GM12878 (cell line): ENCODE measurements at regions not wholly inside any gene's neighbourhood (a gene's known extent, or its start where the extent isn't known, plus 50 kb on each side); places are given as distances from the start of the nearest gene placed in this dataset.
A peak's percentile ranks its signal among the peaks of the same experiment; 100 is the strongest.

Experiments used
- ATAC-seq: fragments of 200-7000 bp; cut with Tn5 transposase; 3 replicates; pipeline ENCODE4 v1.9.1; 2020; ENCODE audit warnings: mild to moderate bottlenecking, moderate library complexity
- BruUV-seq: library from RNA; stranded (reverse); fragments of 400-500 nt; replicated peaks from 2 replicates; lab custom pipeline; 2021; lab: Mats Ljungman, UMichigan
- CTCF ChIA-PET: fragments of 300-600 bp; sonication (Branson Sonifier 250); formaldehyde crosslinking; extraction: SDS; loops from one replicate; lab custom pipeline; 2021; ENCODE audit warnings: inconsistent platforms; lab: Yijun Ruan, JAX
- POLR2A ChIA-PET: fragments of 350-600 bp; formaldehyde crosslinking; extraction: SDS; loops from one replicate; lab custom pipeline; 2021; ENCODE audit warnings: inconsistent platforms; lab: Charles Lee
- RAD21 ChIA-PET: fragments of 300-600 bp; sonication (Branson Sonifier 250); formaldehyde crosslinking; loops from one replicate; lab custom pipeline; 2023; ENCODE audit warnings: antibody characterized with exemption; ENCODE audit not compliant: unreplicated experiment; lab: Charles Lee
- SMC1A ChIA-PET: fragments of 300-600 bp; sonication (Branson Sonifier 250); formaldehyde crosslinking; loops from one replicate; lab custom pipeline; 2023; ENCODE audit not compliant: unreplicated experiment, uncharacterized antibody; lab: Charles Lee
- DNase-seq: peaks from one replicate; pipeline ENCODE4 v3.0.0-alpha.2; 2011; ENCODE audit warnings: low read depth, low spot score
- FAIRE-seq: peaks from 3 replicates; lab custom pipeline; 2011; peaks lifted over from hg19 to GRCh38; lab: Jason Lieb, UNC
- H2AFZ ChIP-seq: 2 replicates; pipeline ENCODE4 v1.6.0; 2011; ENCODE audit warnings: low read depth, low read length, control low read depth; ENCODE audit not compliant: control insufficient read depth
- H3K27ac ChIP-seq: 2 replicates; pipeline ENCODE4 v1.5.1; 2011; ENCODE audit warnings: control low read depth; ENCODE audit not compliant: control insufficient read depth, insufficient read depth
- H3K27me3 ChIP-seq, 2 experiments: replicated peaks in 1 of 2; 2 replicates each; pipeline versions ENCODE4 v1.6.0 to v1.6.1; 2011; ENCODE audit warnings: low read length in 1 of 2; ENCODE audit not compliant: control insufficient read depth in 2 of 2, insufficient read depth in 2 of 2
- H3K36me3 ChIP-seq, 2 experiments: 2 replicates each; pipeline ENCODE4 v1.5.1; 2011; ENCODE audit warnings: low read length in 1 of 2; ENCODE audit not compliant: control insufficient read depth in 2 of 2, insufficient read depth in 2 of 2
- H3K4me1 ChIP-seq: 2 replicates; pipeline ENCODE4 v1.6.1; 2011; ENCODE audit warnings: mild to moderate bottlenecking, low read length, moderate library complexity, mixed read lengths; ENCODE audit not compliant: control insufficient read depth, insufficient read depth
- H3K4me2 ChIP-seq: 2 replicates; pipeline ENCODE4 v1.6.0; 2011; ENCODE audit warnings: control low read depth; ENCODE audit not compliant: control insufficient read depth, insufficient read depth
- H3K4me3 ChIP-seq: fragments of 200-600 bp; sonication (generic); 2 replicates; pipeline ENCODE4 v1.5.1; 2016
- H3K79me2 ChIP-seq: 2 replicates; pipeline ENCODE4 v1.6.0; 2011; ENCODE audit warnings: low read length; ENCODE audit not compliant: control insufficient read depth, insufficient read depth
- H3K9ac ChIP-seq: 2 replicates; pipeline ENCODE4 v1.8.0; 2011; ENCODE audit warnings: low read length, control low read depth, mixed read lengths; ENCODE audit not compliant: control insufficient read depth, insufficient read depth
- H3K9me3 ChIP-seq: replicated peaks from 3 replicates; pipeline ENCODE4 v1.5.1; 2011; ENCODE audit warnings: mild to moderate bottlenecking, low read length; ENCODE audit not compliant: control insufficient read depth, insufficient read depth
- H4K20me1 ChIP-seq: 2 replicates; pipeline ENCODE4 v1.6.0; 2011; ENCODE audit not compliant: control insufficient read depth, insufficient read depth
- ATF7 ChIP-seq: fragments of 450-650 bp; IDR thresholded peaks from 2 replicates; pipeline ENCODE4 v1.6.1; 2016; ENCODE audit warnings: low read depth, mild to moderate bottlenecking
- BHLHE40 ChIP-seq, 2 experiments: fragments of 450-650 bp in 1 of 2; IDR thresholded peaks; 2 replicates each; pipeline ENCODE4 v1.6.1; 2011 to 2017; ENCODE audit warnings: low read depth in 2 of 2, borderline replicate concordance in 1 of 2, improper control_type of control experiment in 1 of 2, low read length in 1 of 2, mild to moderate bottlenecking in 1 of 2
- CBX3 ChIP-seq: fragments of 200-600 bp; sonication (generic); IDR thresholded peaks from 2 replicates; pipeline ENCODE4 v1.6.1; 2016; ENCODE audit warnings: low read depth, borderline replicate concordance
- E2F4 ChIP-seq: IDR thresholded peaks from 2 replicates; pipeline ENCODE4 v1.6.1; 2012; ENCODE audit warnings: low read depth, low read length, improper control_type of control experiment
- FOS ChIP-seq: IDR thresholded peaks from 3 replicates; pipeline ENCODE4 v1.6.1; 2011; ENCODE audit warnings: borderline replicate concordance; ENCODE audit not compliant: insufficient read length; ENCODE audit errors: extremely low read depth
- FOXM1 ChIP-seq: IDR thresholded peaks from 2 replicates; pipeline ENCODE4 v1.6.1; 2012; ENCODE audit warnings: low read depth, mild to moderate bottlenecking, inconsistent platforms, low read length, moderate library complexity
- IKZF2 ChIP-seq, 2 experiments: fragments of 450-650 bp; IDR thresholded peaks; 2 replicates each; pipeline ENCODE4 v1.6.1; 2017; ENCODE audit warnings: mild to moderate bottlenecking in 2 of 2, moderate library complexity in 2 of 2
- KDM1A ChIP-seq: fragments of 200-600 bp; sonication (generic); IDR thresholded peaks from 2 replicates; pipeline ENCODE4 v1.6.1; 2016; ENCODE audit warnings: borderline replicate concordance
- MLLT1 ChIP-seq: fragments of 450-650 bp; IDR thresholded peaks from 2 replicates; pipeline ENCODE4 v1.6.1; 2016; ENCODE audit warnings: mild to moderate bottlenecking
- NBN ChIP-seq: fragments of 450-650 bp; IDR thresholded peaks from 2 replicates; pipeline ENCODE4 v1.6.1; 2016
- NFIC ChIP-seq: IDR thresholded peaks from 2 replicates; pipeline ENCODE4 v1.6.1; 2012; ENCODE audit warnings: low read depth, mild to moderate bottlenecking, inconsistent platforms, low read length, moderate library complexity
- NFYB ChIP-seq: IDR thresholded peaks from 2 replicates; pipeline ENCODE4 v1.6.1; 2011; ENCODE audit warnings: low read depth, mild to moderate bottlenecking, low read length, improper control_type of control experiment, moderate library complexity; ENCODE audit not compliant: insufficient read depth
- PBX3 ChIP-seq: IDR thresholded peaks from 2 replicates; pipeline ENCODE4 v1.6.1; 2011; ENCODE audit warnings: mild to moderate bottlenecking, low read depth, low read length, moderate library complexity; ENCODE audit not compliant: insufficient replicate concordance
- PKNOX1 ChIP-seq: fragments of 450-650 bp; IDR thresholded peaks from 2 replicates; pipeline ENCODE4 v1.6.1; 2016; ENCODE audit warnings: mild to moderate bottlenecking
- POLR2AphosphoS5 ChIP-seq: IDR thresholded peaks from 2 replicates; pipeline ENCODE4 v1.6.1; 2011; ENCODE audit warnings: mild to moderate bottlenecking, low read length, inconsistent platforms
- RAD21 ChIP-seq: IDR thresholded peaks from 2 replicates; pipeline ENCODE4 v1.6.1; 2011; ENCODE audit warnings: mild to moderate bottlenecking, low read depth, low read length, moderate library complexity; ENCODE audit not compliant: insufficient read depth
- SMC3 ChIP-seq: IDR thresholded peaks from 2 replicates; pipeline ENCODE4 v1.6.1; 2011; ENCODE audit warnings: low read length, improper control_type of control experiment, borderline replicate concordance
- SREBF2 ChIP-seq: IDR thresholded peaks from 2 replicates; pipeline ENCODE4 v1.6.1; 2012; ENCODE audit warnings: mild to moderate bottlenecking, low read length
- YY1 ChIP-seq: IDR thresholded peaks from 2 replicates; pipeline ENCODE4 v1.6.1; 2011; ENCODE audit warnings: low read depth, mild to moderate bottlenecking, low read length
- WGBS: methylation state at CpG from one replicate; pipeline ENCODE4 v1.1.6; 2016; ENCODE audit warnings: low lambda C conversion rate; ENCODE audit not compliant: insufficient replicate concordance, insufficient coverage; ENCODE audit errors: missing lambda C conversion rate; 5-methylcytosine and 5-hydroxymethylcytosine counted together
- in situ Hi-C: fragments of 300-500 bp; cut with MboI; formaldehyde crosslinking; loops from 9 replicates; pipeline ENCODE4 v1.14.3; 2018; ENCODE audit warnings: mixed read lengths
- intact Hi-C: fragments of 100-400 bp; cut with micrococcal nuclease; formaldehyde crosslinking; loops from one replicate; pipeline ENCODE4 v1.14.2; 2022; ENCODE audit not compliant: unreplicated experiment

- BruUV-seq: no TSS peak
- Histone ChIP-seq H3K27ac (no peak overlapping the region), H3K9ac (no peak overlapping the region), H2AFZ (no peak overlapping the region), H3K4me2 (no peak overlapping the region), H4K20me1 (no peaks in the 10 kb centered on the region), H3K4me1 (no peaks in the 10 kb centered on the region), H3K27me3 (no peaks in the 10 kb centered on the region; a peak in 1 of 4 replicates), H3K4me3 (no peak overlapping the region), H3K36me3 (no peaks in the 10 kb centered on the region), H3K79me2 (no peaks in the 10 kb centered on the region), H3K9me3 (no peaks in the 10 kb centered on the region)
- WGBS: 0% methylated on average over 1 of the region's 1 CpG
- intact Hi-C loops (loop anchor here (1.0 to 10.0 kb wide), 5 partner anchors 165 to 757 kb away; no protein-coding TSS in a partner anchor), in situ Hi-C loops (loop anchor here (10.0 kb wide), 1 partner anchor 759 kb away; the partner anchor contains the start of gene DTWD2)
- ChIA-PET CTCF (no interaction called here), SMC1A (no interaction called here), POLR2A (no interaction called here), RAD21 (no interaction called here)
- ATAC-seq (peak; percentile 93), DNase-seq (peak; percentile 48), FAIRE-seq (peak; percentile 96)
- 0 out of 4 replicates have a peak, but pooled peaks of 1 of the 2 experiments have one; percentile 9 for TF ChIP-seq BHLHE40 (IDR thresholded peaks at IDR 0.05; ENCODE audit: borderline replicate concordance in 1 of 2, low read depth in 2 of 2, low read length in 1 of 2)
- 0 out of 2 replicates have a peak, but pooled peaks have one; percentile 32 for TF ChIP-seq YY1
- no peak for TF ChIP-seq SREBF2
- TF ChIP-seq POLR2AphosphoS5: no peak
- no peak for TF ChIP-seq CBX3
- no peak for TF ChIP-seq NFYB
- 0 out of 2 replicates have a peak, but pooled peaks have one; percentile 29 for TF ChIP-seq MLLT1
- peak; percentile 76; the same call in 1 of the 2 replicates for TF ChIP-seq SMC3
- no peak for TF ChIP-seq NFIC
- TF ChIP-seq IKZF2 (IDR thresholded peaks at IDR 0.05): 0 out of 4 replicates have a peak, but pooled peaks of 1 of the 2 experiments have one; percentile 11
- 0 out of 2 replicates have a peak, but pooled peaks have one; percentile 25 for TF ChIP-seq ATF7
- TF ChIP-seq PKNOX1: peak; percentile 69
- peak; percentile 25 for TF ChIP-seq PBX3
- no peak for TF ChIP-seq E2F4
- no peak for TF ChIP-seq KDM1A
- TF ChIP-seq RAD21: peak; percentile 76
- 0 out of 2 replicates have a peak, but pooled peaks have one; percentile 44 for TF ChIP-seq NBN
- no peak for TF ChIP-seq FOXM1
- TF ChIP-seq FOS: no peak
Measured at GRCh38 chr5:119743927-119744326, 114.6 kb downstream of the FAM170A start.
